Choroid plexus epithelial cell (primary cell): ENCODE measurements at regions not wholly inside any gene's neighbourhood (a gene's known extent, or its start where the extent isn't known, plus 50 kb on each side); places are given as distances from the start of the nearest gene placed in this dataset.

Experiments used
- DNase-seq: peaks from one replicate; pipeline ENCODE4 v3.0.0-alpha.2; 2010; ENCODE audit warnings: low read depth
- H3K4me3 ChIP-seq: 2 replicates; pipeline ENCODE4 v1.5.1; 2011; ENCODE audit warnings: low read depth, mild to moderate bottlenecking, control low read depth, low read length, moderate library complexity
- CTCF ChIP-seq: conservative IDR thresholded peaks from 2 replicates; pipeline ENCODE4 v1.5.1; 2011; ENCODE audit warnings: low read depth, mild to moderate bottlenecking, control low read depth, inconsistent platforms, low read length, moderate library complexity

GRCh38 chr20:23299673-23300050 is 50.9 kb upstream of the NXT1 start:
- no peak for TF ChIP-seq CTCF
- no peak for DNase-seq
- no peak overlapping the region for H3K4me3 ChIP-seq

GRCh38 chr20:23298926-23299672 is 51.5 kb upstream of the NXT1 start:
- no peak overlapping the region for H3K4me3 ChIP-seq
- DNase-seq: peak; percentile 53
- no peak for TF ChIP-seq CTCF

- H3K4me3 ChIP-seq: no peak overlapping the region
- no peak for DNase-seq
- TF ChIP-seq CTCF: no peak
Observed at GRCh38 chr20:23298155-23298554, 52.4 kb upstream of the NXT1 start.

GRCh38 chr20:23296841-23297701 is 53.5 kb upstream of the NXT1 start:
- no peak overlapping the region for H3K4me3 ChIP-seq
- TF ChIP-seq CTCF: no peak
- peak; percentile 53 for DNase-seq

GRCh38 chr20:23295934-23296333 is 54.7 kb upstream of the NXT1 start:
- no peak for DNase-seq
- TF ChIP-seq CTCF: no peak
- no peak overlapping the region for H3K4me3 ChIP-seq

- DNase-seq: no peak
- H3K4me3 ChIP-seq: no peak overlapping the region
- TF ChIP-seq CTCF: no peak
Observed at GRCh38 chr20:23294671-23295070, 55.9 kb upstream of the NXT1 start.
